Neural cell (in vitro differentiated cells): ENCODE measurements at regions not wholly inside any gene's neighbourhood (a gene's known extent, or its start where the extent isn't known, plus 50 kb on each side); places are given as distances from the start of the nearest gene placed in this dataset.

ENCODE experiments used
- H2AFZ ChIP-seq: fragments of 200-600, 300-800 bp; sonication (generic), shearing (Covaris generic); 2 replicates; pipeline ENCODE4 v1.6.0; 2014; ENCODE audit warnings: low read depth, mild to moderate bottlenecking, antibody characterized with exemption, low read length, moderate library complexity
- H3F3A ChIP-seq: fragments of 200-600 bp; shearing (Covaris generic); 2 replicates; pipeline ENCODE4 v1.6.1; 2016; ENCODE audit warnings: mild to moderate bottlenecking, moderate library complexity, mixed read lengths, antibody characterized with exemption, low read length; ENCODE audit not compliant: insufficient read depth, poor library complexity, severe bottlenecking
- H3K27ac ChIP-seq: fragments of 200-600, 300-800 bp; sonication (generic), shearing (Covaris generic); 2 replicates; pipeline ENCODE4 v1.5.1; 2014; ENCODE audit warnings: mild to moderate bottlenecking, low read length, moderate library complexity
- H3K27me3 ChIP-seq: fragments of 300-800, 200-600 bp; sonication (generic), shearing (Covaris generic); 2 replicates; pipeline ENCODE4 v1.6.0; 2014; ENCODE audit warnings: mild to moderate bottlenecking, low read depth, low read length, moderate library complexity; ENCODE audit not compliant: insufficient read depth
- H3K36me3 ChIP-seq: fragments of 300-800, 200-600 bp; sonication (generic), shearing (Covaris generic); 2 replicates; pipeline ENCODE4 v1.5.1; 2014; ENCODE audit warnings: mild to moderate bottlenecking, antibody characterized with exemption, low read length, moderate library complexity; ENCODE audit not compliant: insufficient read depth
- H3K4me2 ChIP-seq: fragments of 300-800, 200-600 bp; sonication (generic), shearing (Covaris generic); 2 replicates; pipeline ENCODE4 v1.6.0; 2014; ENCODE audit warnings: mild to moderate bottlenecking, low read length
- H3K4me3 ChIP-seq: fragments of 300-800, 200-600 bp; sonication (generic), shearing (Covaris generic); 2 replicates; pipeline ENCODE4 v1.5.1; 2014; ENCODE audit warnings: mild to moderate bottlenecking, low read length, moderate library complexity
- H3K79me2 ChIP-seq: fragments of 200-600 bp; shearing (Covaris generic); replicated peaks from 2 replicates; pipeline ENCODE4 v1.6.0; 2014; ENCODE audit warnings: mild to moderate bottlenecking, low read length, moderate library complexity; ENCODE audit not compliant: insufficient read depth
- H3K9ac ChIP-seq: fragments of 300-800, 200-600 bp; sonication (generic), shearing (Covaris generic); 2 replicates; pipeline ENCODE4 v1.6.1; 2016; ENCODE audit warnings: mild to moderate bottlenecking, low read length, mixed read lengths
- H3K9me2 ChIP-seq: fragments of 200-600 bp; shearing (Covaris generic); 2 replicates; pipeline ENCODE4 v1.6.1; 2016; ENCODE audit warnings: mild to moderate bottlenecking, low read length, mixed read lengths; ENCODE audit not compliant: insufficient read depth
- H3K9me3 ChIP-seq: fragments of 200-600, 300-800 bp; sonication (generic), shearing (Covaris generic); 2 replicates; pipeline ENCODE4 v1.6.1; 2016; ENCODE audit warnings: mild to moderate bottlenecking, mixed run types, low read length, moderate library complexity, mixed read lengths
- H4K20me1 ChIP-seq: fragments of 200-600 bp; shearing (Covaris generic); 2 replicates; pipeline ENCODE4 v1.6.1; 2016; ENCODE audit warnings: mild to moderate bottlenecking, mixed run types; ENCODE audit not compliant: insufficient read depth
- EP300 ChIP-seq: fragments of 450-650 bp; conservative IDR thresholded peaks from 2 replicates; pipeline ENCODE4 v1.6.1; 2014; ENCODE audit warnings: antibody characterized with exemption, mild to moderate bottlenecking, moderate library complexity; ENCODE audit not compliant: poor library complexity, severe bottlenecking
- EZH2 ChIP-seq: fragments of 200-600, 300-800 bp; shearing (Covaris generic), sonication (generic); IDR thresholded peaks from 2 replicates; pipeline ENCODE4 v1.6.1; 2014; ENCODE audit warnings: antibody characterized with exemption, low read length, borderline replicate concordance, mild to moderate bottlenecking; ENCODE audit not compliant: insufficient read depth, poor library complexity, severe bottlenecking
- MXI1 ChIP-seq: fragments of 450-650 bp; conservative IDR thresholded peaks from 2 replicates; pipeline ENCODE4 v1.6.1; 2014; ENCODE audit warnings: antibody characterized with exemption, mild to moderate bottlenecking; ENCODE audit not compliant: poor library complexity, severe bottlenecking
- POLR2AphosphoS5 ChIP-seq: IDR thresholded peaks from 2 replicates; pipeline ENCODE4 v1.6.1; 2012
- RAD21 ChIP-seq: fragments of 450-650 bp; conservative IDR thresholded peaks from 2 replicates; pipeline ENCODE4 v1.6.1; 2014; ENCODE audit warnings: antibody characterized with exemption, mild to moderate bottlenecking, moderate library complexity
- SMC3 ChIP-seq: fragments of 450-650 bp; conservative IDR thresholded peaks from 2 replicates; pipeline ENCODE4 v1.6.1; 2014; ENCODE audit warnings: antibody characterized with exemption, mild to moderate bottlenecking, moderate library complexity; ENCODE audit not compliant: poor library complexity
- TAF1 ChIP-seq: IDR thresholded peaks from 2 replicates; pipeline ENCODE4 v1.6.1; 2012; ENCODE audit warnings: low read depth
- TF ChIP-seq, protein P1 (sequence below): IDR thresholded peaks from 2 replicates; pipeline ENCODE4 v1.6.1; 2012; ENCODE audit warnings: borderline replicate concordance
- TF ChIP-seq, protein P2 (sequence below): fragments of 450-650 bp; IDR thresholded peaks from 2 replicates; pipeline ENCODE4 v1.5.1; 2014; ENCODE audit warnings: antibody characterized with exemption, mild to moderate bottlenecking, moderate library complexity; ENCODE audit not compliant: poor library complexity, severe bottlenecking

DNA sequence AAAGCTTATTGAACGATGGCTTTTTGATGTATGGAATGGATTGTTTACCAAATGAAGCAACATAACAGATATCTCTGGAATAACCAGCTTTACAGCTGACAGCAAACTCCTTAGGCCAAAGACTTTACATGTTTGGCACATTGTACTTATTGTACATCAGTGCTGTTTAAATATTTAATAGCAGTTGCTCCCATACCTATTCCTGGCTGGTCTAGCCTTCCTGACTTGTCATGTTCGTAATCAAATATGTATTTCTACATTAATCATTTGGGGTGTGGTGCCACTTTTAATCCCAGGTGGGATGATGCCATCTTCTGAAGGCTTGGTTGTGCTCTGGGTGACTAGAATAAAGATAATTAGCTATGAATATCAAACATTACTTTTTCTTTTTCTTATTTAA, 67.4 kb upstream of the FRY start:
- TF ChIP-seq EZH2 (no peak), SMC3 (no peak)
- Histone ChIP-seq H3F3A (no peaks in the 10 kb centered on the region), H4K20me1 (no peaks in the 10 kb centered on the region), H3K4me2 (no peak overlapping the region), H3K27ac (no peak overlapping the region), H3K79me2 (no peaks in the 10 kb centered on the region), H2AFZ (no peak overlapping the region), H3K27me3 (no peaks in the 10 kb centered on the region), H3K4me3 (no peak overlapping the region), H3K9ac (no peak overlapping the region), H3K9me2 (no peaks in the 10 kb centered on the region), H3K36me3 (no peaks in the 10 kb centered on the region), H3K9me3 (no peaks in the 10 kb centered on the region)

DNA sequence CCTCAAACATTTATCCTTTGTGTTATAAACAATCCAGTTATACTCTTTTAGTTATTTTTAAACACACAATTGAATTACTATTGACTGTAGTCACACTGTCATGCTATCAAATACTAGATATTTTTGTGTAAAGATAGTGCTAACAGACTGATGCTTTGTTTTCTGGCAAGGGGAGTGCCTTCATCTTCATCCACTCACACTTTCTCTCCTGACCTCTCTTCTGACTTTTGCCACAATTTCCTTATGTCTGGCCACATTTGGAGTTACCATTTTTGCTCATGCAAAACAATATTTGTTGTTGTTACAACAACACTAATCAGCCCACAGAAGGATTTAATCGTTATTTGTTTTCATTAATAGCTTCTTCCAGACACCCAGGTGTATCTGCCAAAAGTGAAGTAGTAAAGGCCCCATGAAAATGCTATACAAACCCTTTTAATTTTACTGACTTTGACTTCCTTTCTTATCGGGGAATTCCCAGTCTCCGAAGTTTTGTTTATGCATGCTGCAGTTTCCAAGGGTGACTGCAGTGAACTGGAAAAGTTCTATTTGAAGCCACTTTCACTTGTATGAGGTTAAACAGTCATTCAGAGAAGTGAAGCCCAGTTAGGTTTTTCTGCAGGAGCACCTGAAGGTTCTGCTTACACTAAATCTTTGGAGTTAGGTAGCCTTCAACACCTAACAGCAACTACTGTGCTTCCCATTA, 66.1 kb upstream of the FRY start:
- no peak overlapping the region for H3K4me2 ChIP-seq

More for the DNA sequence above, 66.1 kb upstream of the FRY start:
- Histone ChIP-seq H3K9ac (no peak overlapping the region), H2AFZ (no peak overlapping the region), H3K9me2 (no peaks in the 10 kb centered on the region), H3K27ac (no peak overlapping the region), H3K9me3 (no peaks in the 10 kb centered on the region), H3F3A (no peaks in the 10 kb centered on the region), H4K20me1 (no peaks in the 10 kb centered on the region), H3K27me3 (no peaks in the 10 kb centered on the region), H3K79me2 (no peaks in the 10 kb centered on the region), H3K36me3 (no peaks in the 10 kb centered on the region), H3K4me3 (no peak overlapping the region)
- TF ChIP-seq MXI1 (no peak), RAD21 (no peak), POLR2AphosphoS5 (no peak), EZH2 (no peak), TAF1 (no peak), SMC3 (no peak), EP300 (no peak)
- TF ChIP-seq, protein P1, sequence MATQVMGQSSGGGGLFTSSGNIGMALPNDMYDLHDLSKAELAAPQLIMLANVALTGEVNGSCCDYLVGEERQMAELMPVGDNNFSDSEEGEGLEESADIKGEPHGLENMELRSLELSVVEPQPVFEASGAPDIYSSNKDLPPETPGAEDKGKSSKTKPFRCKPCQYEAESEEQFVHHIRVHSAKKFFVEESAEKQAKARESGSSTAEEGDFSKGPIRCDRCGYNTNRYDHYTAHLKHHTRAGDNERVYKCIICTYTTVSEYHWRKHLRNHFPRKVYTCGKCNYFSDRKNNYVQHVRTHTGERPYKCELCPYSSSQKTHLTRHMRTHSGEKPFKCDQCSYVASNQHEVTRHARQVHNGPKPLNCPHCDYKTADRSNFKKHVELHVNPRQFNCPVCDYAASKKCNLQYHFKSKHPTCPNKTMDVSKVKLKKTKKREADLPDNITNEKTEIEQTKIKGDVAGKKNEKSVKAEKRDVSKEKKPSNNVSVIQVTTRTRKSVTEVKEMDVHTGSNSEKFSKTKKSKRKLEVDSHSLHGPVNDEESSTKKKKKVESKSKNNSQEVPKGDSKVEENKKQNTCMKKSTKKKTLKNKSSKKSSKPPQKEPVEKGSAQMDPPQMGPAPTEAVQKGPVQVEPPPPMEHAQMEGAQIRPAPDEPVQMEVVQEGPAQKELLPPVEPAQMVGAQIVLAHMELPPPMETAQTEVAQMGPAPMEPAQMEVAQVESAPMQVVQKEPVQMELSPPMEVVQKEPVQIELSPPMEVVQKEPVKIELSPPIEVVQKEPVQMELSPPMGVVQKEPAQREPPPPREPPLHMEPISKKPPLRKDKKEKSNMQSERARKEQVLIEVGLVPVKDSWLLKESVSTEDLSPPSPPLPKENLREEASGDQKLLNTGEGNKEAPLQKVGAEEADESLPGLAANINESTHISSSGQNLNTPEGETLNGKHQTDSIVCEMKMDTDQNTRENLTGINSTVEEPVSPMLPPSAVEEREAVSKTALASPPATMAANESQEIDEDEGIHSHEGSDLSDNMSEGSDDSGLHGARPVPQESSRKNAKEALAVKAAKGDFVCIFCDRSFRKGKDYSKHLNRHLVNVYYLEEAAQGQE: no peak
- TF ChIP-seq, protein P2, sequence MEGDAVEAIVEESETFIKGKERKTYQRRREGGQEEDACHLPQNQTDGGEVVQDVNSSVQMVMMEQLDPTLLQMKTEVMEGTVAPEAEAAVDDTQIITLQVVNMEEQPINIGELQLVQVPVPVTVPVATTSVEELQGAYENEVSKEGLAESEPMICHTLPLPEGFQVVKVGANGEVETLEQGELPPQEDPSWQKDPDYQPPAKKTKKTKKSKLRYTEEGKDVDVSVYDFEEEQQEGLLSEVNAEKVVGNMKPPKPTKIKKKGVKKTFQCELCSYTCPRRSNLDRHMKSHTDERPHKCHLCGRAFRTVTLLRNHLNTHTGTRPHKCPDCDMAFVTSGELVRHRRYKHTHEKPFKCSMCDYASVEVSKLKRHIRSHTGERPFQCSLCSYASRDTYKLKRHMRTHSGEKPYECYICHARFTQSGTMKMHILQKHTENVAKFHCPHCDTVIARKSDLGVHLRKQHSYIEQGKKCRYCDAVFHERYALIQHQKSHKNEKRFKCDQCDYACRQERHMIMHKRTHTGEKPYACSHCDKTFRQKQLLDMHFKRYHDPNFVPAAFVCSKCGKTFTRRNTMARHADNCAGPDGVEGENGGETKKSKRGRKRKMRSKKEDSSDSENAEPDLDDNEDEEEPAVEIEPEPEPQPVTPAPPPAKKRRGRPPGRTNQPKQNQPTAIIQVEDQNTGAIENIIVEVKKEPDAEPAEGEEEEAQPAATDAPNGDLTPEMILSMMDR: no peak
